Hepatocyte (in vitro differentiated cells): ENCODE measurements at regions not wholly inside any gene's neighbourhood (a gene's known extent, or its start where the extent isn't known, plus 50 kb on each side); places are given as distances from the start of the nearest gene placed in this dataset. TPM values are rescaled to one million over a fixed set of nuclear protein-coding genes. Genes with fewer than 3 reads are reported as not detected.

Experiments
- DNase-seq: peaks from one replicate; pipeline ENCODE4 v3.0.0-alpha.2; 2016; ENCODE audit warnings: low spot score
- H2AFZ ChIP-seq: fragments of 200-600 bp; sonication (generic); 2 replicates; pipeline ENCODE4 v1.6.0; 2016; ENCODE audit warnings: antibody characterized with exemption, mild to moderate bottlenecking
- H3K27ac ChIP-seq: fragments of 200-600 bp; sonication (generic); 2 replicates; pipeline ENCODE4 v1.5.1; 2016; ENCODE audit warnings: mild to moderate bottlenecking
- H3K27me3 ChIP-seq: fragments of 200-600 bp; sonication (generic); 2 replicates; pipeline ENCODE4 v1.6.1; 2016
- H3K36me3 ChIP-seq: fragments of 200-600 bp; sonication (generic); replicated peaks from 2 replicates; pipeline ENCODE4 v1.5.1; 2016; ENCODE audit warnings: low read depth; ENCODE audit not compliant: insufficient read depth
- H3K4me1 ChIP-seq: fragments of 200-600 bp; sonication (generic); 2 replicates; pipeline ENCODE4 v1.5.1; 2016; ENCODE audit warnings: mild to moderate bottlenecking, moderate library complexity; ENCODE audit not compliant: insufficient read depth
- H3K4me2 ChIP-seq: fragments of 200-600 bp; sonication (generic); 2 replicates; pipeline ENCODE4 v1.6.0; 2016
- H3K4me3 ChIP-seq: fragments of 200-600 bp; sonication (generic); 2 replicates; pipeline ENCODE4 v1.5.1; 2016; ENCODE audit warnings: mild to moderate bottlenecking
- H3K79me2 ChIP-seq: fragments of 200-600 bp; sonication (generic); 2 replicates; pipeline ENCODE4 v1.6.0; 2017; ENCODE audit warnings: mild to moderate bottlenecking
- H3K9me2 ChIP-seq: fragments of 200-600 bp; sonication (generic); replicated peaks from 2 replicates; pipeline ENCODE4 v1.6.0; 2017; ENCODE audit warnings: mild to moderate bottlenecking; ENCODE audit not compliant: insufficient read depth
- H3K9me3 ChIP-seq: fragments of 200-600 bp; sonication (generic); 2 replicates; pipeline ENCODE4 v1.5.1; 2016; ENCODE audit warnings: low read depth, mild to moderate bottlenecking
- H4K20me1 ChIP-seq: fragments of 200-600 bp; sonication (generic); 2 replicates; pipeline ENCODE4 v1.6.0; 2016; ENCODE audit warnings: mild to moderate bottlenecking; ENCODE audit not compliant: insufficient read depth, poor library complexity, severe bottlenecking
- CTCF ChIP-seq: fragments of 200-600 bp; sonication (generic); IDR thresholded peaks from 2 replicates; pipeline ENCODE4 v1.5.1; 2016; ENCODE audit warnings: antibody characterized with exemption, mild to moderate bottlenecking; ENCODE audit not compliant: poor library complexity
- EZH2 ChIP-seq: fragments of 200-600 bp; sonication (generic); IDR thresholded peaks from 2 replicates; pipeline ENCODE4 v1.6.1; 2016; ENCODE audit warnings: antibody characterized with exemption, mild to moderate bottlenecking, borderline replicate concordance
- EZH2phosphoT487 ChIP-seq: fragments of 200-600 bp; sonication (generic); IDR thresholded peaks from one replicate; pipeline ENCODE4 v1.6.1; 2018; ENCODE audit warnings: antibody characterized with exemption, mild to moderate bottlenecking, low read depth, moderate library complexity; ENCODE audit not compliant: unreplicated experiment, severe bottlenecking
- WGBS: methylation state at CpG from one replicate; pipeline ENCODE4 v1.1.6; 2016; ENCODE audit warnings: low lambda C conversion rate; ENCODE audit errors: missing lambda C conversion rate; 5-methylcytosine and 5-hydroxymethylcytosine counted together
- small RNA-seq: library from RNA; depleted of rRNA; stranded (forward); fragments of <200 nt; gene quantifications from one replicate; pipeline ENCODE3, GENCODE V24; 2014

GRCh38 chr5:81802020-81802419 is 51.1 kb upstream of the SSBP2 start:
- H3K36me3 ChIP-seq: no peaks in the 10 kb centered on the region
- no peaks in the 10 kb centered on the region for H3K9me3 ChIP-seq
- DNase-seq: no peak
- no peaks in the 10 kb centered on the region for H3K79me2 ChIP-seq
- H3K4me2 ChIP-seq: no peak overlapping the region
- no peak overlapping the region for H3K4me3 ChIP-seq
- H3K9me2 ChIP-seq: no peaks in the 10 kb centered on the region
- H3K27me3 ChIP-seq: no peaks in the 10 kb centered on the region
- no peaks in the 10 kb centered on the region for H3K4me1 ChIP-seq
- no peak overlapping the region for H2AFZ ChIP-seq
- H3K27ac ChIP-seq: no peak overlapping the region
- H4K20me1 ChIP-seq: no peaks in the 10 kb centered on the region
- TF ChIP-seq EZH2: no peak
- no peak for TF ChIP-seq CTCF
- TF ChIP-seq EZH2phosphoT487: no peak
- WGBS: 93% methylated on average over 2 of the region's 2 CpGs

GRCh38 chr5:81800797-81801196 is 49.9 kb upstream of the SSBP2 start:
- 48% methylated on average over 1 of the region's 1 CpG for WGBS
- TF ChIP-seq CTCF (no peak), EZH2 (no peak), EZH2phosphoT487 (no peak)
- Histone ChIP-seq H3K4me2 (no peak overlapping the region), H2AFZ (no peak overlapping the region), H3K4me1 (no peaks in the 10 kb centered on the region), H3K27ac (no peak overlapping the region), H3K27me3 (no peaks in the 10 kb centered on the region), H3K4me3 (no peak overlapping the region), H3K79me2 (no peaks in the 10 kb centered on the region), H3K36me3 (no peaks in the 10 kb centered on the region), H4K20me1 (no peaks in the 10 kb centered on the region), H3K9me3 (no peaks in the 10 kb centered on the region), H3K9me2 (no peaks in the 10 kb centered on the region)
- no peak for DNase-seq

Small RNAs in the stretch of these regions (small RNA-seq; reads per million reads assigned to genes)
- not detected for gene SEM1P1
